ENCODE measurements at regions not wholly inside any gene's neighbourhood (a gene's known extent, or its start where the extent isn't known, plus 50 kb on each side); places are given as distances from the start of the nearest gene placed in this dataset.
"Not testable (repeated sequence)": the region's sequence is repeated elsewhere in the genome, so short reads cannot be mapped to it uniquely, and the experiment has no call there.

GRCh38 chr13:97884707-97885468, 68.6 kb upstream of the IPO5 start:
- DNase-seq: no peak
- no peak for ATAC-seq
- intact Hi-C loops (cut with micrococcal nuclease): no loop called here

GRCh38 chr13:97885641-97886040, 67.8 kb upstream of the IPO5 start:
- no peak for DNase-seq
- intact Hi-C loops (cut with micrococcal nuclease): no loop called here
- no peak for ATAC-seq

DNA sequence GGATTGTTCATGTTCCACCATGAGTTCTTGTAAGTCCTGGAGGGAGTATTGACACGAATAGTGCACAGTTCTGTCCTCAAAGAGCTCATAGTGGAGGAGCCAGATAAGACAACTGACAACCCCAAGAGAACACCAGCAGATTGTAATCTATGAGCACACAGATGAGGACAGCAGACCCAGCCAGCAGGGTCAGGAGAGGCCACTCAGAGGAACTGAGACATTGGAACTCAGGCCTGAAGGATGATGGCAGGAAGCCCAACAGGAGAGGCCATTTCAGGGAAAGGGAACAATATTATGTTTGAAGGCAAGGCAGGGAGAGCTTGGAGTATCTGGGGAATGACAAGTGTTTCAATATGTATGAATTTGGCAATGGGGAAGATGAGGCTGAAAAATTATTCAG, 63.7 kb upstream of the IPO5 start:
- ATAC-seq: peak; percentile 94
- peak; percentile 62 for DNase-seq
- intact Hi-C loops (cut with micrococcal nuclease): no loop called here

DNA sequence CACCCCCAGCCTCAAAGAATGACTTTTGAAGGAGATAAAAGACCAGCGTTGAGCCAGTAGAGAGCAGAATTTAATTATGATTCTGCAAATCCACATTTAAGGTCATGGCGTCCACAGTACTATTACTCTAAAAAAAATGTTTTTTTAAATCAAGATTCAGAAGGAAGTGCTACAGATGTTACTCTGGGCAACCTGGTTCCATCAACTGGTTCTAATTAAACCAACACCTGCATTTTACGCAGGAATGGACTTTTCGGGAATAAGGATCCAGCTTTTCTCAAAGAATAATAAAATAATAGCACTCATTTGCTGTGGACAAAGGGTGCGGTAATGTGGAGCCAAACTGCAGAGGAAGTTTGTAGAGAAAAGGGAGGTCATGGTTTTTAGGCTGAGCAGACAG, 62.9 kb upstream of the IPO5 start:
- DNase-seq (no peak), ATAC-seq (no peak)
- intact Hi-C loops (cut with micrococcal nuclease): no loop called here

- ATAC-seq; DNase-seq; intact Hi-C loops (cut with micrococcal nuclease): not testable (repeated sequence)
Observed at GRCh38 chr13:97891964-97892363, 61.5 kb upstream of the IPO5 start.

- intact Hi-C loops (cut with micrococcal nuclease): no loop called here
- ATAC-seq (no peak), DNase-seq (no peak)
Observed at GRCh38 chr13:97892717-97893116, 60.8 kb upstream of the IPO5 start.

DNA sequence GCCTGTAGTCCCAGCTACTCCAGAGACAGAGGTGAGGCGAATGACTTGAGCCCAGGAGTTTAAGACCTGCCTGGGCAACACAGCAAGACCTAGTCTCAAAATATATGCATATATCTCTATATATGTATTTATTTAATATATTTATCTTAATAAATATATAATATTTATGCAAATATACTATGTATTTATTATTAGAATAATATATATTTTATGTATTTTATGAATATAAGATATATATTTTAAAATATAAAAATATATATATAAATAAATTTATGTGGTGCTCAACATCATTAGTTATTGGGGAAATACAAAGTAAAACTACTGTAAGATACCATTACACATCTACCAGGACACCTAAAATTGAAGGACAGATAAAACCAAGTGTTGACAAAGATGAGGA, 58.1 kb upstream of the IPO5 start:
- no peak for ATAC-seq
- intact Hi-C loops (cut with micrococcal nuclease): no loop called here
- no peak for DNase-seq

DNA sequence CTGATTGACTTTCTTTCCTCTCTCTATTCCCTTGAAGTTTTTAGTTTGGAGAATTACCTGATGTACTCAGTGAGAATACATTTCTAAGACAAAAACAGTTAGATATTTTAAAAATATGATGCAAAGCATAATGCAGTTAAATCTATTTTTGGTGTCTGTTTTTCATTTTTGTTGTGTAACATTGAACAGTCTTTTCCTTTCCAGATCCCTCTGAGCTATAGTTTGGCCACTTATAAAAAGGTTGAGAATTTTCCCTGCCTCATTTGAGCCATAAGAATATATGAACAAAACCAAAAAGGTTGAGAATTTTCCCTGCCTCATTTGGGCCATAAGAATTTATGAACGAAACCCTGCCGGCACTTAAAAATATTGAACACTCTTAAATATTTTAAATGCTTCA, 57.0 kb upstream of the IPO5 start:
- DNase-seq (no peak), ATAC-seq (no peak)
- intact Hi-C loops (cut with micrococcal nuclease): no loop called here

GRCh38 chr13:97901716-97902115, 51.8 kb upstream of the IPO5 start:
- ATAC-seq (no peak), DNase-seq (no peak)
- intact Hi-C loops (cut with micrococcal nuclease): no loop called here

All from left ventricle myocardium superior (tissue), 1 donor.